ENCODE measurements at regions not wholly inside any gene's neighbourhood (a gene's known extent, or its start where the extent isn't known, plus 50 kb on each side); places are given as distances from the start of the nearest gene placed in this dataset.

DNA sequence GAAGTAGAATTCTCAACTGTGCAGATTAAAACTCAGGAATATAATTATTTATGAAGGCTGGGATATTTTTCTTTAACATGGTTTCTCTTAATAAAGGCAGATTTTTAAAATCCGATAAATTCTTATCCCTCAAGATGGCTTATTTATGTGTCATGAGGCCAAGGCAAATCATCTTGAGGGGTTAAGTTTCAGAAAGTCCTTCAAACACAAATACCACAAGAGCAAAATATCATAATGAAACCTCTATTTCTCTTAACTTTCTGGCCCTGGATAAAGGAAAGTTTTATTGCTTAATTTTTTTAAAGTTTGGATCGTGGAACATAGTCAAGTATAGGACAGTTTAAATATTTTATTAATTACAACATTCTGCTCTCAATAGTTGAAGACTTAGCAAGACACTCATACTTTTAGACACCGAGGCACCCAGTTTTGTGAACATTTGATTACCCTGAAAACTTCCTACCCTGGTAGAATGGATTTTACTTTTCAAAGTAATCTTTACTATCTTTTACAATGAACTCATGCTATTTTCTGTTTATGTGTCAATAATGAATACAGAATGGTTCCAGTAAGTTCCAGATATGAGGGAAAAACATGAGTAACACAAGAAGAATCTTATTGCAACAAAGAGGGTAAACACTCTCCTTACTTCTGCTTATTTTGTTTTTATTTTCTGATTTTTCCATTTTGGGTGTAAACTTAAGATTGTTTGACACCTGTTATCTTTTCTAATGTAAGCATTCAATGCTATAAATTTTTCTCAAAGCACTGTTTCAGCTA, 200.7 kb upstream of the IL15 start:
- TF ChIP-seq, protein P1, sequence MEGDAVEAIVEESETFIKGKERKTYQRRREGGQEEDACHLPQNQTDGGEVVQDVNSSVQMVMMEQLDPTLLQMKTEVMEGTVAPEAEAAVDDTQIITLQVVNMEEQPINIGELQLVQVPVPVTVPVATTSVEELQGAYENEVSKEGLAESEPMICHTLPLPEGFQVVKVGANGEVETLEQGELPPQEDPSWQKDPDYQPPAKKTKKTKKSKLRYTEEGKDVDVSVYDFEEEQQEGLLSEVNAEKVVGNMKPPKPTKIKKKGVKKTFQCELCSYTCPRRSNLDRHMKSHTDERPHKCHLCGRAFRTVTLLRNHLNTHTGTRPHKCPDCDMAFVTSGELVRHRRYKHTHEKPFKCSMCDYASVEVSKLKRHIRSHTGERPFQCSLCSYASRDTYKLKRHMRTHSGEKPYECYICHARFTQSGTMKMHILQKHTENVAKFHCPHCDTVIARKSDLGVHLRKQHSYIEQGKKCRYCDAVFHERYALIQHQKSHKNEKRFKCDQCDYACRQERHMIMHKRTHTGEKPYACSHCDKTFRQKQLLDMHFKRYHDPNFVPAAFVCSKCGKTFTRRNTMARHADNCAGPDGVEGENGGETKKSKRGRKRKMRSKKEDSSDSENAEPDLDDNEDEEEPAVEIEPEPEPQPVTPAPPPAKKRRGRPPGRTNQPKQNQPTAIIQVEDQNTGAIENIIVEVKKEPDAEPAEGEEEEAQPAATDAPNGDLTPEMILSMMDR (IDR thresholded peaks at IDR 0.05; ENCODE audit: poor library complexity), result no peak
- TF ChIP-seq EZH2 (IDR thresholded peaks at IDR 0.05; ENCODE audit: borderline replicate concordance) (no peak), EZH2phosphoT487 (IDR thresholded peaks at IDR 0.05; ENCODE audit: low read depth, severe bottlenecking, unreplicated experiment) (no peak)
